Hepatocyte (in vitro differentiated cells): ENCODE measurements at regions not wholly inside any gene's neighbourhood (a gene's known extent, or its start where the extent isn't known, plus 50 kb on each side); places are given as distances from the start of the nearest gene placed in this dataset.
A peak's percentile ranks its signal among the peaks of the same experiment; 100 is the strongest.

ENCODE experiments used
- DNase-seq: peaks from one replicate; pipeline ENCODE4 v3.0.0-alpha.2; 2016; ENCODE audit warnings: low spot score
- H2AFZ ChIP-seq: fragments of 200-600 bp; sonication (generic); 2 replicates; pipeline ENCODE4 v1.6.0; 2016; ENCODE audit warnings: antibody characterized with exemption, mild to moderate bottlenecking
- H3K27ac ChIP-seq: fragments of 200-600 bp; sonication (generic); 2 replicates; pipeline ENCODE4 v1.5.1; 2016; ENCODE audit warnings: mild to moderate bottlenecking
- H3K27me3 ChIP-seq: fragments of 200-600 bp; sonication (generic); 2 replicates; pipeline ENCODE4 v1.6.1; 2016
- H3K36me3 ChIP-seq: fragments of 200-600 bp; sonication (generic); replicated peaks from 2 replicates; pipeline ENCODE4 v1.5.1; 2016; ENCODE audit warnings: low read depth; ENCODE audit not compliant: insufficient read depth
- H3K4me1 ChIP-seq: fragments of 200-600 bp; sonication (generic); 2 replicates; pipeline ENCODE4 v1.5.1; 2016; ENCODE audit warnings: mild to moderate bottlenecking, moderate library complexity; ENCODE audit not compliant: insufficient read depth
- H3K4me2 ChIP-seq: fragments of 200-600 bp; sonication (generic); 2 replicates; pipeline ENCODE4 v1.6.0; 2016
- H3K4me3 ChIP-seq: fragments of 200-600 bp; sonication (generic); 2 replicates; pipeline ENCODE4 v1.5.1; 2016; ENCODE audit warnings: mild to moderate bottlenecking
- H3K79me2 ChIP-seq: fragments of 200-600 bp; sonication (generic); 2 replicates; pipeline ENCODE4 v1.6.0; 2017; ENCODE audit warnings: mild to moderate bottlenecking
- H3K9me2 ChIP-seq: fragments of 200-600 bp; sonication (generic); replicated peaks from 2 replicates; pipeline ENCODE4 v1.6.0; 2017; ENCODE audit warnings: mild to moderate bottlenecking; ENCODE audit not compliant: insufficient read depth
- H3K9me3 ChIP-seq: fragments of 200-600 bp; sonication (generic); 2 replicates; pipeline ENCODE4 v1.5.1; 2016; ENCODE audit warnings: low read depth, mild to moderate bottlenecking
- H4K20me1 ChIP-seq: fragments of 200-600 bp; sonication (generic); 2 replicates; pipeline ENCODE4 v1.6.0; 2016; ENCODE audit warnings: mild to moderate bottlenecking; ENCODE audit not compliant: insufficient read depth, poor library complexity, severe bottlenecking
- CTCF ChIP-seq: fragments of 200-600 bp; sonication (generic); IDR thresholded peaks from 2 replicates; pipeline ENCODE4 v1.5.1; 2016; ENCODE audit warnings: antibody characterized with exemption, mild to moderate bottlenecking; ENCODE audit not compliant: poor library complexity
- EZH2 ChIP-seq: fragments of 200-600 bp; sonication (generic); IDR thresholded peaks from 2 replicates; pipeline ENCODE4 v1.6.1; 2016; ENCODE audit warnings: antibody characterized with exemption, mild to moderate bottlenecking, borderline replicate concordance
- EZH2phosphoT487 ChIP-seq: fragments of 200-600 bp; sonication (generic); IDR thresholded peaks from one replicate; pipeline ENCODE4 v1.6.1; 2018; ENCODE audit warnings: antibody characterized with exemption, mild to moderate bottlenecking, low read depth, moderate library complexity; ENCODE audit not compliant: unreplicated experiment, severe bottlenecking
- WGBS: methylation state at CpG from one replicate; pipeline ENCODE4 v1.1.6; 2016; ENCODE audit warnings: low lambda C conversion rate; ENCODE audit errors: missing lambda C conversion rate; 5-methylcytosine and 5-hydroxymethylcytosine counted together

- Histone ChIP-seq H3K27ac (no peak overlapping the region), H3K9me2 (no peaks in the 10 kb centered on the region), H3K4me2 (no peak overlapping the region), H3K79me2 (no peaks in the 10 kb centered on the region), H3K9me3 (no peaks in the 10 kb centered on the region), H4K20me1 (no peaks in the 10 kb centered on the region), H2AFZ (no peak overlapping the region), H3K4me1 (no peaks in the 10 kb centered on the region), H3K27me3 (no peaks in the 10 kb centered on the region), H3K4me3 (no peak overlapping the region), H3K36me3 (no peaks in the 10 kb centered on the region)
- WGBS = 49% methylated on average over 5 of the region's 5 CpGs
- peak; percentile 47 for DNase-seq
- TF ChIP-seq EZH2phosphoT487 (no peak), CTCF (peak; percentile 45)
These were observed 269.8 kb upstream of the MYOCD start for GRCh38 chr17:12395733-12396354.

- Histone ChIP-seq H3K4me2 (no peak overlapping the region), H3K27ac (no peak overlapping the region), H3K27me3 (no peaks in the 10 kb centered on the region), H3K4me1 (no peaks in the 10 kb centered on the region), H4K20me1 (no peaks in the 10 kb centered on the region), H3K79me2 (no peaks in the 10 kb centered on the region), H3K9me3 (no peaks in the 10 kb centered on the region), H3K36me3 (no peaks in the 10 kb centered on the region), H3K9me2 (no peaks in the 10 kb centered on the region), H3K4me3 (no peak overlapping the region), H2AFZ (no peak overlapping the region)
- DNase-seq = no peak
- TF ChIP-seq EZH2phosphoT487 = no peak
- TF ChIP-seq CTCF = no peak
- no peak for TF ChIP-seq EZH2
- 77% methylated on average over 8 of the region's 8 CpGs for WGBS
These were observed 267.1 kb upstream of the MYOCD start for GRCh38 chr17:12398441-12399051.

GRCh38 chr17:12402963-12403622 lies 262.6 kb upstream of the MYOCD start:
- Histone ChIP-seq H4K20me1 (no peaks in the 10 kb centered on the region), H2AFZ (no peak overlapping the region), H3K9me2 (no peaks in the 10 kb centered on the region), H3K4me2 (no peak overlapping the region), H3K79me2 (no peaks in the 10 kb centered on the region), H3K4me3 (no peak overlapping the region), H3K9me3 (no peaks in the 10 kb centered on the region), H3K27me3 (no peaks in the 10 kb centered on the region), H3K27ac (no peak overlapping the region), H3K4me1 (peaks cover 18% of the 10 kb centered on the region), H3K36me3 (no peaks in the 10 kb centered on the region)
- no peak for DNase-seq
- TF ChIP-seq EZH2phosphoT487 (no peak), EZH2 (no peak), CTCF (no peak)
- 85% methylated on average over 5 of the region's 5 CpGs for WGBS
